A549 (cell line): ENCODE measurements at regions not wholly inside any gene's neighbourhood (a gene's known extent, or its start where the extent isn't known, plus 50 kb on each side); places are given as distances from the start of the nearest gene placed in this dataset.

Experiments used
- ATAC-seq, 2 experiments: fragments of 200-7000 bp in 1 of 2; fragments of >200 bp in 1 of 2; cut with Nextera tagmentation in 1 of 2; cut with Tn5 transposase in 1 of 2; 3 replicates each; pipeline versions ENCODE4 v1.8.0 to v1.9.1; 2018 to 2020; ENCODE audit warnings: mild to moderate bottlenecking in 1 of 2, moderate library complexity in 1 of 2
- CTCF ChIA-PET: fragments of 300-600 bp; sonication (Branson Sonifier 250); formaldehyde crosslinking; extraction: SDS; loops from one replicate; lab custom pipeline; 2021; ENCODE audit warnings: antibody characterized with exemption, inconsistent platforms; lab: Yijun Ruan, JAX
- POLR2A ChIA-PET: fragments of 350-600 bp; formaldehyde crosslinking; extraction: SDS; loops from one replicate; lab custom pipeline; 2021; ENCODE audit warnings: antibody characterized with exemption, inconsistent platforms; lab: Yijun Ruan, JAX
- DNase-seq, 2 experiments: peaks; one replicate each; pipeline versions ENCODE4 v3.0.0 to v3.0.0-alpha.2; 2011 to 2016; ENCODE audit warnings: low read depth in 1 of 2, low spot score in 1 of 2
- FAIRE-seq: peaks from 2 replicates; lab custom pipeline; 2011; peaks lifted over from hg19 to GRCh38; lab: Jason Lieb, UNC
- H3K27ac ChIP-seq, 2 experiments: fragments of >200 bp; sonication (Bioruptor Twin); formaldehyde crosslinking; 3 replicates each; pipeline ENCODE4 v1.5.1; 2016 to 2017
- H3K4me1 ChIP-seq: fragments of >200 bp; sonication (Bioruptor Twin); formaldehyde crosslinking; 3 replicates; pipeline ENCODE4 v1.6.1; 2016
- H3K4me2 ChIP-seq: fragments of >200 bp; sonication (Bioruptor Twin); formaldehyde crosslinking; 3 replicates; pipeline ENCODE4 v1.6.1; 2016
- H3K4me3 ChIP-seq: fragments of >200 bp; sonication (Bioruptor Twin); formaldehyde crosslinking; 3 replicates; pipeline ENCODE4 v1.5.1; 2016
- H3K9me3 ChIP-seq: fragments of >200 bp; sonication (Bioruptor Twin); formaldehyde crosslinking; 3 replicates; pipeline ENCODE4 v1.6.1; 2016
- CBX8 ChIP-seq: fragments of 200-600 bp; sonication (generic); IDR thresholded peaks from 2 replicates; pipeline ENCODE4 v1.6.1; 2016
- GATA3 ChIP-seq: IDR thresholded peaks from 2 replicates; pipeline ENCODE4 v1.6.1; 2012; ENCODE audit warnings: borderline replicate concordance
- HOXB5 ChIP-seq: fragments of 250-450 bp; sonication (Bioruptor Pico); IDR thresholded peaks from 2 replicates; pipeline ENCODE4 v1.5.0; 2020; ENCODE audit warnings: mild to moderate bottlenecking, moderate library complexity
- NPAS2 ChIP-seq: fragments of 250-450 bp; sonication (Bioruptor Pico); IDR thresholded peaks from 2 replicates; pipeline ENCODE4 v1.8.0; 2022; ENCODE audit warnings: mild to moderate bottlenecking, moderate library complexity, borderline replicate concordance
- POLR2A ChIP-seq: IDR thresholded peaks from 2 replicates; pipeline ENCODE4 v1.6.1; 2012; ENCODE audit warnings: mild to moderate bottlenecking, low read length
- RFX5 ChIP-seq: fragments of 450-650 bp; IDR thresholded peaks from 2 replicates; pipeline ENCODE4 v1.7.1; 2014; ENCODE audit warnings: antibody characterized with exemption, mild to moderate bottlenecking, moderate library complexity
- RNF2 ChIP-seq: fragments of 200-600 bp; sonication (generic); IDR thresholded peaks from 2 replicates; pipeline ENCODE4 v1.6.1; 2016; ENCODE audit warnings: low read depth, mild to moderate bottlenecking, antibody characterized with exemption, moderate library complexity, borderline replicate concordance
- SREBF2 ChIP-seq: fragments of 450-650 bp; IDR thresholded peaks from 2 replicates; pipeline ENCODE4 v1.6.1; 2014; ENCODE audit warnings: mild to moderate bottlenecking, moderate library complexity
- ZC3H11A ChIP-seq: fragments of 450-650 bp; IDR thresholded peaks from 2 replicates; pipeline ENCODE4 v1.6.1; 2014; ENCODE audit warnings: antibody characterized with exemption, mild to moderate bottlenecking
- ZFP36 ChIP-seq: fragments of 450-650 bp; IDR thresholded peaks from 2 replicates; pipeline ENCODE4 v1.6.1; 2014; ENCODE audit warnings: borderline replicate concordance; ENCODE audit not compliant: partially characterized antibody
- ZSCAN20 ChIP-seq: fragments of 250-450 bp; sonication (Bioruptor Pico); IDR thresholded peaks from 2 replicates; pipeline ENCODE4 v1.8.0; 2022; ENCODE audit warnings: mild to moderate bottlenecking, moderate library complexity
- WGBS: methylation state at CpG from one replicate; pipeline ENCODE4 v1.1.6; 2017; ENCODE audit errors: missing lambda C conversion rate; 5-methylcytosine and 5-hydroxymethylcytosine counted together
- TF ChIP-seq, protein P1 (sequence below): fragments of 250-450 bp; sonication (Bioruptor Pico); IDR thresholded peaks from 2 replicates; pipeline ENCODE4 v1.5.0; 2021; ENCODE audit warnings: mild to moderate bottlenecking, moderate library complexity, borderline replicate concordance
- TF ChIP-seq, protein P2 (sequence below): fragments of >200 bp; sonication (Bioruptor Twin); formaldehyde crosslinking; IDR thresholded peaks from 2 replicates; pipeline ENCODE4 v1.6.1; 2016
- TF ChIP-seq, protein P3 (sequence below): fragments of >200 bp; sonication (Bioruptor Twin); formaldehyde crosslinking; IDR thresholded peaks from 3 replicates; pipeline ENCODE4 v1.5.1; 2016
- TF ChIP-seq, protein P4 (sequence below): fragments of >200 bp; sonication (Bioruptor Twin); formaldehyde crosslinking; IDR thresholded peaks from 3 replicates; pipeline ENCODE4 v1.6.1; 2016
- TF ChIP-seq, protein P5 (sequence below): fragments of 150-350 bp; IDR thresholded peaks from 2 replicates; pipeline ENCODE4 v1.6.1; 2014; ENCODE audit warnings: low read depth, mild to moderate bottlenecking, low read length
- TF ChIP-seq, protein P6 (sequence below): fragments of 450-650 bp; IDR thresholded peaks from 2 replicates; pipeline ENCODE4 v1.6.1; 2014; ENCODE audit warnings: antibody characterized with exemption
- TF ChIP-seq, protein P7 (sequence below): fragments of 250-450 bp; sonication (Bioruptor Pico); IDR thresholded peaks from 2 replicates; pipeline ENCODE4 v1.5.0; 2020; ENCODE audit warnings: low read depth, mild to moderate bottlenecking, moderate library complexity
- TF ChIP-seq, protein P8 (sequence below): IDR thresholded peaks from 2 replicates; pipeline ENCODE4 v1.6.1; 2012; ENCODE audit warnings: low read depth, borderline replicate concordance

DNA sequence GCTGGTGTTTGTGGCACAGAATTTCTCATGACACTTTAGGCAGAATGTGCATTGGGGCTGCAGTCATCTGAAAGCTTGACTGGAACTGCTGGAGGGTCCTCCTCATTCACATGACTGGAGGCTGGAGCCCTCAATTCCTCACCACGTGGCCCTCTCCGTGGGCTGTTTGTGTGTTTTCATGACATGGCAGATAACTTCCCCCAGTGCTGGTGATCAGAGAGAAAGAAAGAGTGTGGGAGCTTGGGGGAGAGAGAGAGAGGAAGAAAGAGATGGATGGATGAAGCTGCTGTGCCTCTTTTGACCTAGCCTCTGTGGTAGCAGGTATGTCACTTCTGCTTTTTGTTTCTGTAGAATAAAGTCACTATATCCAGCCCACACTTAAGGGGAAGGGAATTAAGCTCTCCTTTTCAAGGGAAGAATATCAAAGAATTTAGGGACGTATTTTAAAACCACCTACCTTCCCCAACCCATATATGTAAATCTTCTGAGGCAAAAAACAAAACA is 169.6 kb upstream of the IL12A start:
- Histone ChIP-seq H3K4me2 (no peak overlapping the region), H3K9me3 (no peaks in the 10 kb centered on the region)
- ATAC-seq (no peak), FAIRE-seq (no peak)
- WGBS = 90% methylated on average over 3 of the region's 3 CpGs
- TF ChIP-seq, protein P1, sequence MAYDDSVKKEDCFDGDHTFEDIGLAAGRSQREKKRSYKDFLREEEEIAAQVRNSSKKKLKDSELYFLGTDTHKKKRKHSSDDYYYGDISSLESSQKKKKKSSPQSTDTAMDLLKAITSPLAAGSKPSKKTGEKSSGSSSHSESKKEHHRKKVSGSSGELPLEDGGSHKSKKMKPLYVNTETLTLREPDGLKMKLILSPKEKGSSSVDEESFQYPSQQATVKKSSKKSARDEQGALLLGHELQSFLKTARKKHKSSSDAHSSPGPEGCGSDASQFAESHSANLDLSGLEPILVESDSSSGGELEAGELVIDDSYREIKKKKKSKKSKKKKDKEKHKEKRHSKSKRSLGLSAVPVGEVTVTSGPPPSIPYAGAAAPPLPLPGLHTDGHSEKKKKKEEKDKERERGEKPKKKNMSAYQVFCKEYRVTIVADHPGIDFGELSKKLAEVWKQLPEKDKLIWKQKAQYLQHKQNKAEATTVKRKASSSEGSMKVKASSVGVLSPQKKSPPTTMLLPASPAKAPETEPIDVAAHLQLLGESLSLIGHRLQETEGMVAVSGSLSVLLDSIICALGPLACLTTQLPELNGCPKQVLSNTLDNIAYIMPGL (CRISPR knock-in tag) = no peak
- TF ChIP-seq, protein P2, sequence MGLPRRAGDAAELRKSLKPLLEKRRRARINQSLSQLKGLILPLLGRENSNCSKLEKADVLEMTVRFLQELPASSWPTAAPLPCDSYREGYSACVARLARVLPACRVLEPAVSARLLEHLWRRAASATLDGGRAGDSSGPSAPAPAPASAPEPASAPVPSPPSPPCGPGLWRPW = no peak
- TF ChIP-seq, protein P3, sequence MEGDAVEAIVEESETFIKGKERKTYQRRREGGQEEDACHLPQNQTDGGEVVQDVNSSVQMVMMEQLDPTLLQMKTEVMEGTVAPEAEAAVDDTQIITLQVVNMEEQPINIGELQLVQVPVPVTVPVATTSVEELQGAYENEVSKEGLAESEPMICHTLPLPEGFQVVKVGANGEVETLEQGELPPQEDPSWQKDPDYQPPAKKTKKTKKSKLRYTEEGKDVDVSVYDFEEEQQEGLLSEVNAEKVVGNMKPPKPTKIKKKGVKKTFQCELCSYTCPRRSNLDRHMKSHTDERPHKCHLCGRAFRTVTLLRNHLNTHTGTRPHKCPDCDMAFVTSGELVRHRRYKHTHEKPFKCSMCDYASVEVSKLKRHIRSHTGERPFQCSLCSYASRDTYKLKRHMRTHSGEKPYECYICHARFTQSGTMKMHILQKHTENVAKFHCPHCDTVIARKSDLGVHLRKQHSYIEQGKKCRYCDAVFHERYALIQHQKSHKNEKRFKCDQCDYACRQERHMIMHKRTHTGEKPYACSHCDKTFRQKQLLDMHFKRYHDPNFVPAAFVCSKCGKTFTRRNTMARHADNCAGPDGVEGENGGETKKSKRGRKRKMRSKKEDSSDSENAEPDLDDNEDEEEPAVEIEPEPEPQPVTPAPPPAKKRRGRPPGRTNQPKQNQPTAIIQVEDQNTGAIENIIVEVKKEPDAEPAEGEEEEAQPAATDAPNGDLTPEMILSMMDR = no peak
- TF ChIP-seq CBX8 (no peak), SREBF2 (no peak), ZFP36 (no peak), ZC3H11A (no peak), GATA3 (no peak), ZSCAN20 (CRISPR knock-in tag) (no peak), HOXB5 (CRISPR knock-in tag) (no peak), RNF2 (no peak), POLR2A (no peak), NPAS2 (no peak), RFX5 (no peak)
- TF ChIP-seq, protein P4, sequence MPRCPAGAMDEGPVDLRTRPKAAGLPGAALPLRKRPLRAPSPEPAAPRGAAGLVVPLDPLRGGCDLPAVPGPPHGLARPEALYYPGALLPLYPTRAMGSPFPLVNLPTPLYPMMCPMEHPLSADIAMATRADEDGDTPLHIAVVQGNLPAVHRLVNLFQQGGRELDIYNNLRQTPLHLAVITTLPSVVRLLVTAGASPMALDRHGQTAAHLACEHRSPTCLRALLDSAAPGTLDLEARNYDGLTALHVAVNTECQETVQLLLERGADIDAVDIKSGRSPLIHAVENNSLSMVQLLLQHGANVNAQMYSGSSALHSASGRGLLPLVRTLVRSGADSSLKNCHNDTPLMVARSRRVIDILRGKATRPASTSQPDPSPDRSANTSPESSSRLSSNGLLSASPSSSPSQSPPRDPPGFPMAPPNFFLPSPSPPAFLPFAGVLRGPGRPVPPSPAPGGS = no peak
- TF ChIP-seq, protein P5, sequence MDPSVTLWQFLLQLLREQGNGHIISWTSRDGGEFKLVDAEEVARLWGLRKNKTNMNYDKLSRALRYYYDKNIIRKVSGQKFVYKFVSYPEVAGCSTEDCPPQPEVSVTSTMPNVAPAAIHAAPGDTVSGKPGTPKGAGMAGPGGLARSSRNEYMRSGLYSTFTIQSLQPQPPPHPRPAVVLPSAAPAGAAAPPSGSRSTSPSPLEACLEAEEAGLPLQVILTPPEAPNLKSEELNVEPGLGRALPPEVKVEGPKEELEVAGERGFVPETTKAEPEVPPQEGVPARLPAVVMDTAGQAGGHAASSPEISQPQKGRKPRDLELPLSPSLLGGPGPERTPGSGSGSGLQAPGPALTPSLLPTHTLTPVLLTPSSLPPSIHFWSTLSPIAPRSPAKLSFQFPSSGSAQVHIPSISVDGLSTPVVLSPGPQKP = no peak
- TF ChIP-seq, protein P6, sequence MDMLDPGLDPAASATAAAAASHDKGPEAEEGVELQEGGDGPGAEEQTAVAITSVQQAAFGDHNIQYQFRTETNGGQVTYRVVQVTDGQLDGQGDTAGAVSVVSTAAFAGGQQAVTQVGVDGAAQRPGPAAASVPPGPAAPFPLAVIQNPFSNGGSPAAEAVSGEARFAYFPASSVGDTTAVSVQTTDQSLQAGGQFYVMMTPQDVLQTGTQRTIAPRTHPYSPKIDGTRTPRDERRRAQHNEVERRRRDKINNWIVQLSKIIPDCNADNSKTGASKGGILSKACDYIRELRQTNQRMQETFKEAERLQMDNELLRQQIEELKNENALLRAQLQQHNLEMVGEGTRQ = no peak
- TF ChIP-seq, protein P7, sequence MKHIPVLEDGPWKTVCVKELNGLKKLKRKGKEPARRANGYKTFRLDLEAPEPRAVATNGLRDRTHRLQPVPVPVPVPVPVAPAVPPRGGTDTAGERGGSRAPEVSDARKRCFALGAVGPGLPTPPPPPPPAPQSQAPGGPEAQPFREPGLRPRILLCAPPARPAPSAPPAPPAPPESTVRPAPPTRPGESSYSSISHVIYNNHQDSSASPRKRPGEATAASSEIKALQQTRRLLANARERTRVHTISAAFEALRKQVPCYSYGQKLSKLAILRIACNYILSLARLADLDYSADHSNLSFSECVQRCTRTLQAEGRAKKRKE (CRISPR knock-in tag) = no peak
- TF ChIP-seq, protein P8, sequence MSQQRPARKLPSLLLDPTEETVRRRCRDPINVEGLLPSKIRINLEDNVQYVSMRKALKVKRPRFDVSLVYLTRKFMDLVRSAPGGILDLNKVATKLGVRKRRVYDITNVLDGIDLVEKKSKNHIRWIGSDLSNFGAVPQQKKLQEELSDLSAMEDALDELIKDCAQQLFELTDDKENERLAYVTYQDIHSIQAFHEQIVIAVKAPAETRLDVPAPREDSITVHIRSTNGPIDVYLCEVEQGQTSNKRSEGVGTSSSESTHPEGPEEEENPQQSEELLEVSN = no peak
- TF ChIP-seq, all 56 proteins: peak for 0
- CTCF ChIA-PET = interaction anchor here (0.6 to 4.2 kb wide), 11 partner anchors 8 to 1162 kb away, joined by 3 to 29 read pairs (median 4); no protein-coding TSS in a partner anchor
- H3K4me1 ChIP-seq = peaks cover 26% of the 10 kb centered on the region
- no peak overlapping the region for H3K27ac ChIP-seq
- POLR2A ChIA-PET = no interaction called here
- DNase-seq = no peak
- H3K4me3 ChIP-seq = no peak overlapping the region
